NCI-H2196 (cell line): ENCODE measurements at regions not wholly inside any gene's neighbourhood (a gene's known extent, or its start where the extent isn't known, plus 50 kb on each side); places are given as distances from the start of the nearest gene placed in this dataset.
"Not testable (repeated sequence)": the region's sequence is repeated elsewhere in the genome, so short reads cannot be mapped to it uniquely, and the experiment has no call there.

Source experiments
- DNase-seq: peaks from one replicate; lab custom pipeline; 2025; ENCODE audit not compliant: unreplicated experiment; lab: John Stamatoyannopoulos, UW

DNA sequence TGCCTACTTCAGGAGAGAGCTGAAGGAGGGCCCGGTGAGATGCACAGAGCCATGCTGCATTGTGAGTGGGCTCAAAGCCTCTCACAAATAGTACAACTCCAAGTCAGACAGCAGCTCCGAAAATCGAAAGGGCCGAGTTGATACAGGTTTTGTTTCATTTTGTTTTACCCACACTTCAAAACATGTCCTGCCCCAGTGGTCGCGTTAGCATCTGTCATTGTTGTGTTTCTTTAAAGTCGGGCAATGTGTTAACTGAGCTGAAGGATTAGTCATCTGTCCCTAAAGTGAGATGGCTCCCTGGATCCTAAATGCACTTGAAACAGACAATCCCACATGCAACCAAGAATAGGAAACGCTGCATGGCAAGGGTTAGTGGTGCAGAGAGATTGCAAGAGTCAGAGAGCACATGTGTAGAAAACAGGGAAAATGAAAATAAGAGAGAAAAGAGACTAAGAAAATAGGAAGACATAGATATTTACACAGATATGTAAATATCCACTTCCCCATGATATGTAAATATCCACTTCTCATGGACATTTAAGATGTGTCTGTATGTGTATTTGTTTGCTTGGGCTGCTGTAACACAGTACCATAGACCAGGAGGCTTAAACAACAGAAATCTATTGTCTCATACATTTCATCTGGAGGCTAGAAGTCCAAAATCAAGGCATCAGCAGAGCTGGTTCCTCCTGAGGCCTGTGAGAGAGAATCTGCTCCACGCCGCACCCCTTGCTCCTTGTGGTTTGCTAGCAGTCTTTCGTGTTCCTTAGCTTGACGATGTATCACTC lies 131.4 kb upstream of the RAB4A start:
- no peak for DNase-seq

DNA sequence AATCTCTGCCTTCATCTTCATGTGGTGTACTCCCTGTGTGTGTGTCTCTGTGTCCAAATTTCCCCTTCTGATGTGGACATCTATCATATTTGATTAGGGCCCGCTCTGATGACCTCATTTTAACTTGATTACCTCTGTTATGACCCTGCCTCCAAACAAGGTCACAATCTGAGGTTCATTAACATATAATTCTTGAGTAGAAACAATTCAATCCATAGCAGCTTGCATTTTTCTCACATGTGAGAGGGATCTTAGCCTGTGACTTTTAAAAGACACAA lies 130.9 kb upstream of the RAB4A start:
- no peak for DNase-seq

DNA sequence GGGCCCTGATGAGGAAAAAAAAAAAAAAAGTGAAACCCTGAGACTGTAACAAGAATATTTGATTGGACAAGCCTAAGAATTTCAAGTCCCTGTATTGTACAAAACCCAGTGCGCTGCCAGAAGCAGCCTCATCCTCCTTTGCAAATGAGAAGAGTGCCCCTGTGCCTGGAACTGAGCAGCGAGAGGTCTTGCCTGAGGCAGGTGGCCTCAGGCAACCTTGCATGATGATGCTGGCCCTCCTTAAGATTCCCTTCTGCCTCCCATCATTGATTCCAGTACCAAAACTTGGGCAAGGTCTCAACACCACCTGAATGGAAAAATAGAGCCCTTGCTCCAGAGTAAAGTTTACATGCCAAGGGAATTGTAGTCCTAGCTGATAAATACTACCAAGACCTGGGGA lies 129.6 kb upstream of the RAB4A start:
- DNase-seq, result no peak

DNA sequence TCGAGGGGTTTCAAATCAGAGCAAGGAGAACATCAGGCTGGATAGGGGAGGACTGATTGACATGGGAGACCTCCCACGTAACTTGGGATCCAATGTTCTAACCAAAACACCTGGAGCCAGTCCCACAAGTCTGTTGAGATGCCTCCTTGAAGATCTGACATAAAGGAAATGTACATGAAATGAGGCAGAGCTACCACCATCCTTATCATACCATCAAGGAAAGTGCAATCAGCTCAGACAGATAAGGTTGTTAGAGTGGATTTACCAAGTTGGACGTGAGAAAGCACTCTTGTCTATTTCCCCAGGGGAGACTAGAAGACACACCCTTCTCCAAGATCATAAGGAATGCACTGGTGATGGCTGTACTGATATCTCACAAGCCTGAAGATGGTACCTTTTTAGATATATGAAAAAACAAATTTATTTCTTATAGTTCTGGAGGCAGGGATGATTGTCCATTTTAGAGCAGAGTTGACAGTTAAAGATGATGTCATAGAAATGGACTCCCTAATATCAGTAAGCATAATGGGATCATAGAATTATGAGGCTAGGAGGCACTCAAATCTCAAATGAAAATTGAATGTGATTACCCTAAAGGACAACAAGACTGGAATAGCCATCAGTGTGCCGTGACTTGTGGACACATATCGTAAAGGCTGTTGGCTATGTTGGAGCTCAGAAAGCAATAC lies 129.1 kb upstream of the RAB4A start:
- DNase-seq, result no peak

DNA sequence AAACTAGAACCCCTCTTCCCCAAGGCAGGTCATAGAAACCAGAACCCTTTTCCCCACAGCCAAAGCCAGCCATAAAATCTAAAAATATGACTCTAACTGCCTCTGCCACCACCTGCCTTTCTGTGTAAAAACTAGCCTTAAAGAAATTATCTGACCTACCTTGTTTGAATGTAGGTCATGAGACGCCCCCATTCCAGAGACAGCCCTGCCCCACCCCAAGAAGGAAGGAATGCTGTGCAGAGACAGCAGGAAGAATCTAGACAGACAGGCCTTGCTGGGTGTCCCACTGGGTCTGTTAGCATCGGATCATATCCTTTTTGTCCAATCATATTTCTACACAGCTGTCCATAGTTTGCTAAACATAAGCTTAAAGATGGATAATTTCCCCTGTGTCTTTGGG lies 128.4 kb upstream of the RAB4A start:
- no peak for DNase-seq

DNA sequence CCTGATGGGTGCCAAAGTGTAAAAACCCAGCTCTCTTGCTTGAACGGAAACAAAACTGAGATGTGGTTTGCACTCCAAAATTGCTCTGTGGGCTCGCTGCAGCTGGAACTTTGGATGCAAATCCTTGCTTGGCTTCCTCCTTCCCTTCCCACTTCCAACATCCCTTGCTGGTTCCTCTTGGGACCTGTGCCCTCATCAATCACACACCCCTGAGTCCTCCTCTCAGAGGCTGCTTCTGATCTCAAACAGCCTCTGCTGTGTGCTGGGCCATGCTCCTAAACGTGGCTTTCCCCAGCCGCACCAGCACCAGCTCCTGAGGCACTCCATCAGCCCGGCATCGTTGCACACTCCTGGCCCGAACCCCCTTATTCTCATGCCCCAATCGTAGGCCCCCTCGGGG lies 124.3 kb upstream of the RAB4A start:
- no peak for DNase-seq

DNA sequence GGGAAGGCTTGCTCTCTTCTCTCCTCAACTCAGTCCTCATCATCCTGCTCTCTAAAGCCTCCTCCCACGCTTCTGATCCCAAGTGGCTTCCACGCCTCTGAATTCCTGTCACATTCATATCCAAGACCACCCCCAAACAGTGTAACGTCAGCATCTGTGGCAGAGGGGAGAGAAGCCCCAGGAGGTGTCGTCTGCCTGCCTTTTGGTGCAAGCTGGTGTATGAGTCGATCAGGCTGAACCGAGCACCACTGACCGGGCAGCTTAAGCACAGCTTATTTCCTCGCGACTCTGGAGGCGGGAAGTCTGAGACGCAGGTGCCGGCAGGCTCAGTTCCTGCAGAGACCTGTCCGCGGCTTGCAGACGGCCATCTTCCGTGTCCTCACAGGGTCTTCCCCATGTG lies 123.8 kb upstream of the RAB4A start:
- DNase-seq, result no peak

DNA sequence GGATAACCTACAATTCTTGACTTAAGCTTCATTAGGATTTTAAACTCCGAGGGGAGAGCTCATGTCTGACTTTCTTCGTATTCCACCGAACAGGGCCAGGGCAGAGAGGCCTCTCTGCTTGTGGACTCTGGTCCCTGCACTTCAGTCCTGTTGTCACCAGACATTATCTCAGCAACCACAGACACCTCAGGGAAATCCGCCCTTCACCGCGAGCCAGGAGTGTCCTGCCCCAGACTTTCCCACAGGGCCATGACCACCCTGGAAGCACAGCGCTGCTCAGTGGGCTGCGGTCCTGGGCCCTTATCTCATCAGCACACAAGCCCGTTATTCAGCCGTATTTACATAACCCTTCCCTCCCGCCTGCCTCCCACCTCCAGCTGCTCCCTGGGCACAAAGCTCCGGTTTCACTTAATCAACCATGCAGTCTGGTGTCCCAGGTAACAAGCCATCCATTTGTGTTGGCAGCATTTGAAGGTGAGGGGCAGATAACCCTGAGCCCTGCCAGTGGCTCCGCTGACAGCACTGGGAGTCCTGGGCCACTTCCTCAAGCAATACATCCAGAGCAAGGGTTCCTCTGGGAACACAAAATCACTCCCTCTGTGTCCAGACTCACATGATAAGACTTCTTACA lies 122.8 kb upstream of the RAB4A start:
- peak; percentile 80 for DNase-seq

DNA sequence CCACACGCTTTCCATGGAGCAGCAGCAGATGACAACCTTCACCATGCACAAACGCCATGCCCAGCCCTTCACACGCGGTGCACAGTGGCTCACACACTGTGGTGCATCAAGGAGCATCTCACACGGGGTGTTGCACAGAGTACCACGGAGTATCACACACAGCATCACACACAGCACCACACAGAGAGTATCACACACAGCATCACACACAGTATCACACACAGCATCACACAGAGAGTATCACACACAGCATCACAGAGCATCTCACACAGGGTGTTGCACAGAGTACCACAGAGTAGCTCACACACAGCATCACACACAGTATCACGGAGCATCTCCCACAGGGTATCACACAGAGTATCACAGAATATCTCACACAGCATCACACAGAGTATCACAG lies 122.2 kb upstream of the RAB4A start:
- no peak for DNase-seq

DNA sequence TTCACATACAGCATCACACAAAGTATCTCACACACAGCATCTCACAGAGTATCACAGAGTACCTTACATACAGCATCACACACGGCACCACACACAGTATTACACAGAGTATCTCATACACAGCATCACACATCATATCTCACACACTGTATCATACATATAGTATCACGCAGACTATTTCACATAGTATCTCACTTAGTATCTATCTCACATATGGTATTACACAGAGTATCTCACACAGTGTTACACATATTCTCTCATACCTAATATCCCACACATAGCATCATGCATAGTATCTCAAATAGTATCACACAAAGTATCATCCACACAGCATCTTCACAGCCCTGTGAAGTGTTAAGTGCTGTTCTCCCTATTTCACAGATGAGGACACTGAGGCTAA lies 121.5 kb upstream of the RAB4A start:
- DNase-seq, result no peak

DNA sequence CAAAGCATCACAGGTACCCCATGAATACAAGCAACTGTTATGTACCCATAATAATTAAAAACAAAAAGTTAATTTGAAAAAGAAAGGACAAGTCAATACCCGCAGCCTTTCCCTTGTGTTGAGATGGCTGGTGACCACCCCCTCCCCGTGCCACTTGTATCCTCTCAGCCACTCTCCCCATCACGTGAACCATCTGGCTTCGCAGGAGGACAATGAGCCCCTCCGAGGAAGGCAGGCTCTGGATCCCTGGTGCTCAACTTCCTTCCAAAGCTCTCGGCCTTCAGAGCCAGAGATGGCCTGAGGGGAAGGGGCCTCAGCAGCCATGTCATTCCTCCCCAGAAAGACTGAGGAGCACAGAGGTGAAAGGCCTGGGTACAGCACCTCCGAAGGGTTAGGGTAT lies 120.4 kb upstream of the RAB4A start:
- DNase-seq, result no peak

DNA sequence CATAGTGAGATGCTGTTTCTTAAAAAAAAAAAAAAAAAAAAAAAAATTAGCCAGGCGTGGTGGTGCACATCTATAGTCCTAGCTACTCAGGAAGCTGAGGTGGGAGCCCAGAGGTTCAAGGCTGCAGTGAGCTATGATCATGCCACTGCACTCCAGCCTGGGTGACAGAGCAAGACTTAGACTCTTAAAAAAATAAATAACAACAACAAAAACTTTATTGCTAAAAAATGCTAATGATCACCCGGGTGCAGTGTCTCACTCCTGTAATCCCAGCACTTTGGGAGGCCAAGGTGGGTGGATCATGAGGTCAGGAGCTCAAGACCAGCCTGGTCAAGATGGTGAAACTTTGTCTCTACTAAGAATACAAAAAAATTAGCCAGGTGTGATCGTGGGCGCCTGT lies 119.5 kb upstream of the RAB4A start:
- DNase-seq, result not testable (repeated sequence)

DNA sequence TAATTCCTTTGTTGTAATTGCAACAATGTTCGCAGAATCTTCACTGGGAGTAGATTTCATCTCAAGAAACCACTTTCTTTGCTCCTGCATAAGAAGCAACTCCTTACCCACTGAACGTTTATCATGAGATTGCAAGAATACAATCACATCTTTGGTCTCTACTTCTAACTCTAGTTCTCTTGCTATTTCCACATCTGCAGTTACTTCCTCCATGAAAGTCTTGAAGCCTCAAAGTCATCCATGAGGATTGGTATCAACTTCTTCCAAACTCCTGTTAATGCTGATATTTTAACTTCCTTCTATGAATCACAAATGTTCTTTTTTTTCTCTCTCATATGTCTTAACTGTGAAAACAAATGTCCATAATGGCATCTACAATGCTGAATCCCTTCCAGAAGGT lies 118.6 kb upstream of the RAB4A start:
- DNase-seq, result no peak

DNA sequence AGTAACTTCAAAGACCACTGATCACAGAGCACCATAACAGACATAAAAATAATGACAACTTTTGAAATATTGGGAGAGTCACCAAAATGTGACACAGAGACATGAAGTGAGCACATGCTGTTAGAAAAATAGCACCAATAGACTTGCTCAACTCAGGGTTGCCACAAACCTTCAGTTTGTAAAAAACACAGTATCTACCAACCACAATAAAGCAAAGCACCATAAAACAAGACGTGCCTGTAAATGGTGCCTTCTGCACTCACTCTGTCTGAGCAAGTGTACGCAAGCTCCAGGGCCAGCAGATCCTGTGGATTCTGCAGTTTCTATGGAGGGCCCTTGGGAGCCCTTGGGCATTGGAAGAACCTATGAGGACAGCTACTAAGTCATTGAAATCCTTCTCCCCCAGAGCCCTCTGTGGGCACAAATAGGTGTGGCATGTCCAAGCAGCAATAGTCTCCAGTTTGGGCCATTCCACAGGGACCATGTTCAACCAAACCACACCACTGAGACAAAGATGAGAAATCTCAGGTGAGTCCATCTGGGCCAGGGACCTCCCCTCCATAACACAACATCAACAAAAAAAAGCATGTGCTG lies 116.9 kb upstream of the RAB4A start:
- DNase-seq, result no peak

DNA sequence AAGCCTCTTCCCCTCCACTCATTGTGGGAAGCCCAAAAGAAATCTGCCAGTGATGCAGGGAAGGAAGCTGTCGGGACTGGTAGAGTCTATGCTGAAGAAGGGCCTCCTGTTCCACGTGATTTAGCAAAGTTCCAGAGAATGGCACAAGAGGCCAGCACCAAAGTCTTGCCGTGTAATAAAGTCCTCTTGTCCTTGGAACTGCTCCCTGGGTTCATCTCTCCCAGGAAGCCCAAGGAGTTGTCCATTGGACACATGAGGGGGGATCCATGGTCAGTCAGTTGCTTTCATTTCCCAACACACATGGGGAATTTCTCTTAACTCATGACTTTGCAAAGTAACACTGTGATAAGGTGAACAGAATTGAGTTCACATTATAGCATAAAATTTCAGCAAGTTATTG lies 116.1 kb upstream of the RAB4A start:
- DNase-seq, result no peak

DNA sequence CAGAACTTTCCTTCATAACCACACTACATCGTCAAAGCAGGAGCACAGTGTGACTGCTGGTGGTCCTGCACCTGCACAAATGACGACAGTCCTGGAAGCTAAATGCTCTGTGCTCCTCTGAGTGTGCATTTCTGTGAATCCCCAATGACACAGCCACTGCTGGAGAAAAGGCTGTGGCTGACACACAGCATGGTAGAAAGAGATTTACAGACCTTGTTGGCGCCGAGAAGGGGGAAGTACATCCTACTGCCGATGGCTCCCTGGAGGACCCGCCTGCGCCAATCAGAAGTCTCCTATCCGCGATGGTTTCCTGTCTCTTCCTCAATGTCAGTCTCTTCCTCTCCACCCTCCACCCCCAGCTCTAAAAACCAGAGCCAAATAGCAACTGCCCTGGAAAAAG lies 115.4 kb upstream of the RAB4A start:
- DNase-seq, result no peak

DNA sequence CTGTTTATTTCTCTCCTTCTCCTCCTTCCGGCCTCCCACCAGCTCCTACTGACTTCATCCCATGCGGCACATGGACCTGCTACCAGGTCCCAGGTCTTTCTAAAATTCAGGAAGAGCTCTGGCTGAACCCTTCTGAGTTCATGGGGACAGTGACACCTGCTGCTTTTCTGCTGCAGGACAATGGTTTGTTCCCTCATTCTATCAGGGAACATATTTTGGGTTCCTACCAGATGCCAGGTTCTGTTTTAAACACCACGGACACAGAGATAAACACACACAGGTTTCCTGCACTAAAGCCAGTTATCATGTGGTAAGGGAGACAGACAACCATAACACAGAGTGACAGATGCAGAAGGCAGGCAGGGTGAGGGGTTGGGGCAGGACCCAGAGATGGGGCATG lies 114.0 kb upstream of the RAB4A start:
- peak; percentile 19 for DNase-seq

DNA sequence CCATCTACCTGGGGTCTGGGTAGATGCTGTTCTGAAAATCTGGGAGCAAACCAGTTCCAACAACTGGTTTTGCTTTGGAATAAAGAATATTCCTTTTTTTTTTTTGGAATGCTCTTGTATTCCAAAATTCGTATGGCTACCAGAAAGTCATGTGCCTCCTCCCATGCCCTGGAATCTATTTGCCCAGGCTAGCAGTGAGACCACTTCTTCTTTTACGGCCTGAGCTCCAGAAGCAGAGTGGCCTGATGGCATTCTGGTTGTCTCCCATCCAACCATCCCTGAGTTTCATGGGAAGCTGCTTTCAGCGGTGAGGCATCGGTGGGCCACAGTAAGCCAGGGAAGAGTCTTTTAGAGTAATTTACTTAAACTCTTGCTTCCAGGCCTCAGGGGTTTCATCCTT lies 113.4 kb upstream of the RAB4A start:
- DNase-seq, result no peak

DNA sequence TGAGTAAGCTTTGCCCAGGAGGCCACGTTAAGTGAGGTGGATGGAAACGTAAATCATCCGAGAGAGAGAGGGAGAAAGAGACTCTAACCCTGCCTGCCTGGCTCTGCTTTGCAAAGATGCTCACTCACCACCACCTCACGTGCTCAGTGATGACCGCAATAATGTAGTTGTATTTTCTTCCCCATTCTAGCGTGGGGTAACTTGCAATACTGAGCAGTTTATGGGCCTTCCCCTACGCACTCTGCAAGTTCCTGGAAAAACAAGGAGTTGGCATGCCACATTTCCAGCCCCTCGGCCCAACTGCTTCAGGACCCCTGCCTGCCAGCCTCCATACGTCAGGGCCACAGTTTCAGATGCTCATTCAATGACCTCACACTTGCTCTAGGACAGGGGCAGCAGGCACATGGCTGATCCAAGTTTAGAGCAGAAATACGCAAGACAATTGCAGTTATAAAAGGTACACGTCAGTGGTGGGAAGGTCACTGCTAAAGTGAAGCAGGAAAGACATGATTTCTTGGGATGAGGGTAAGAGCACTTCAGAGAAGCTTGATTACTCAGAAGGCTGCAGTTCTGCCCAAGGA lies 112.5 kb upstream of the RAB4A start:
- DNase-seq, result no peak

DNA sequence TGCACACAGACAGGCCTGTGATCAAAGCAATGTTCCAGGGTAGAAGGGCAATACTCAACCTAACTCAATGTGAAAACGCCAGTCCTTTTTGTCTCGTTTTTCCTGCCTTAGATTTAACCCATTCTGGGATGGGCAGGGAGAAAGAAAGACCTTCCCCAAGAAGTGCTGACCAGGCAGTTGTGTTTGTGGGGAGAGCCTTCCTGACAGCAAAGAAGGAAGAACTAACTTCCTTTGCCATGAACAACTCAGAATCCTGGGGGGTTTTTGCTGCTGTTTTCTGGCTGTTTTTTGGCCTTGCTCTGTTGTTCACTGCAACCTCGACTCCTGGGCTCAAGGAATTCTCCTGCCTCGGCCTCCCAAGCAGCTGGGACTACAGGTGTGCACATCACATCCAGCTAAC lies 112.0 kb upstream of the RAB4A start:
- DNase-seq, result no peak

DNA sequence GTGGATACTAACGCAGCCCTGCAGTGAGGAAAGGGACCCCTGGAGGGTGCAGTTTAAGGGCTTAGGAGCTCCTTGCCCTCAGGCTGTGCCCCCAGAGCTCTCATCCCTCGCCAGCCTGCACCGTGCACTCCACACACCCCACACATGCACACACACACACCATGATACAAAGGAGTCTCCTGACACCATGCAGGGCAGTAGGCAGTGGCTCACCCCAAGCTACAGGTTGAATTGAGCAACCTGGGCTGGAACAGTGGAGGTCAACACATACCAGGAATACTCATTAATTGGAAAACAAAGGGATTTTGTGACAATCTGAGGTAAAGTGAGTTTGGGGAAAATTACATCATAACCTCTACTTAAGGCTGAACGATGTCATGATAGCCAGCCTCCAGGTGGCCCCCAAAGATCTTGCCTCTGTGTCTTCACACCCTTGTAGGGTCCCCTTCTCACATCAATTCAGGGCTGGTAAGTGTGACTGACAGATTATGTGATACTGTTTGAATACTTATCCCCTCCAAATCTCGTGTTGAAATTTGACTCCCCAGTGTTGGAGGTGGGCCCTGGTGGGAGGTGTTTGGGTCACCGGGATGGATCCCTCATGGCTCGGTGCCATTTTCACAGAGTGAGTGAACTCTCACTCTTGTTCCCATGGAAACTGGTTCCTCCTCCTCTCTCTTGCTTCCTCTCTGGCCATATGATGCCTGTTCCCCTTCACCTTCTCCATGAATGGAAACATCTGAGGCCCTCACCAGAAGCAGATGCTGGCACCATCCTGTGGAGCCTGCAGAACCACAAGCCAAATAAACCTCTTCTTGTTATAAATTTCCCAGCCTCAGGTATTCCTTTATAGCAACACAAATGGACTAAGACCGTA lies 111.0 kb upstream of the RAB4A start:
- peak; percentile 43 for DNase-seq
